ENCODE measurements at regions not wholly inside any gene's neighbourhood (a gene's known extent, or its start where the extent isn't known, plus 50 kb on each side); places are given as distances from the start of the nearest gene placed in this dataset.
"Not testable (repeated sequence)": the region's sequence is repeated elsewhere in the genome, so short reads cannot be mapped to it uniquely, and the experiment has no call there.

- in situ Hi-C loops (cut with HindIII; ENCODE audit: low sequenced_read_pairs) = no loop called here
- no peak for DNase-seq (ENCODE audit: low spot score)
Observed at GRCh38 chr6:78538002-78538401, 329.3 kb upstream of the IRAK1BP1 start.

DNA sequence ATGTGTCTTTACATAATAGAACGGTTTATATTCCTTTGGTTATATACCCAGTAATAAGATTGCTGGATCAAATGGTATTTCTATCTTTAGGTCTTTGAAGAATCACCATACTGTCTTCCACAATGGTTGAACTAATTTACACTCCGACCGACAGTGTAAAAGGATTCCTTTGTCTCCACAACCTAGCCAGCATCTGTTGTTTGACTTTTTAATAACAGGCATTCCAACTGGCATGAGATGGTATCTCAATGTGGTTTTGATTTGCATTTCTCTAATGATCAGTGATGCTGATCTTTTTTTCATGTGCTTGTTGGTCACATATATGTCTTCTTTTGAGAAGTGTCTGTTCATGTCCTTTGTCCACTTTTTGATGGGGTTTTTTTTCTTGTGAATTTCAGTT is 319.7 kb upstream of the IRAK1BP1 start:
- in situ Hi-C loops (cut with HindIII; ENCODE audit: low sequenced_read_pairs); DNase-seq (ENCODE audit: low spot score): not testable (repeated sequence)

DNA sequence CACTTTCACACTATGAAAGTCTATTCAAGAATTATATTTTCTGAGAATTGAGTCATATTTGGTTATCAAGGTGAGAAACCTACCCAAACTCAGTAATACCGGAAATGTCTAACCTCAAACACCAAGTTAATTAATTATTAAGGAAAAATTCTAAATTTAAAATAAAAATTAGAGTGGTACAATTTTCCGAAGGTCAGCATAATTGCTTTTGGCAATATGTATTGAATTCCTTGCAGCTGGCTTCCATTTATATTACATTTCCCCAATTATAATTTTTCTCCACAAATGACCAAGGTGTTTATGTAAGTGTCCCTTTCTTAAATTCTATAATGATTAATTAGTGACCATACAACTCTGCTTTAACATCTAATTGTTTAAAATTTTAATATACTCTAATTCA is 316.0 kb upstream of the IRAK1BP1 start:
- in situ Hi-C loops (cut with HindIII; ENCODE audit: low sequenced_read_pairs) = no loop called here
- no peak for DNase-seq (ENCODE audit: low spot score)

- in situ Hi-C loops (cut with HindIII; ENCODE audit: low sequenced_read_pairs) = no loop called here
Observed at GRCh38 chr6:78552435-78552834, 314.9 kb upstream of the IRAK1BP1 start.

DNA sequence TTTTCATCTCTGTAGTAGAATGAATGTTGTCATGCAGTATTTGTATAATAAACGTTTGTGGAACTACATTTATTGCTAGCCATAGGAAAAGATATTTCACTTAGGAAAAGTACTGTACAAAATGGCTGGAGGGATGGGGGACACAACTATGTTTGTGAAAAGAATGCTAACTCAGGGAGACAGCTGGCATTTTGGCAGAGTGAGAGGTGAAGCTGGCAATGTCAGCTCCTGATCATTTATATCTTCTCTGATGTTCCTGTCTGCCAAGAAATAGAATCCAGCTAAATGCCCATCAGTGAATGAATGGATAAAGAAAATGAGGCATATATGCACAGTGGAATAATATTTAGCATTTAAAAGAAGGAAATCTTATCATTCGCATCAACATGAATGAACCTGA is 313.0 kb upstream of the IRAK1BP1 start:
- DNase-seq (ENCODE audit: low spot score) = no peak
- in situ Hi-C loops (cut with HindIII; ENCODE audit: low sequenced_read_pairs) = no loop called here

More at GRCh38 chr6:78552435-78552834, 314.9 kb upstream of the IRAK1BP1 start:
- no peak for DNase-seq (ENCODE audit: low spot score)

DNA sequence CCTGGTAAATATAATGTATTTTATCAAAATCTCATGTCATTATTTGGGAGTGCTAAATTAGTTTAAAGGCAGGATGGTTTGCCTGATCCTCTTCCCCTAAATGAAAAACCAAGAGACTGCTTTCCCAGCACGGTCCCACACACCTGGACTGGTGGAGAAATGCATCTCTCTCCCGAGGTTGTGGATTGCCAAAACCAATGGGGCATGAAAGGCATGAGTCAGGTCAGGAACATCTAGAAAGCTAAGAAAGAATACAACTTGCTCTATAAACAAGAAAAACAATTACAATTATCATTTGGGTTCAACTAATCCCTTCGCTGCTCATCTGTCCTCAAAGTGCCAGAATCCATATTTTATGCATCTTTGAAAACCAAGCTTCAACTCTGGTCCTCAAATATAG is 308.3 kb upstream of the IRAK1BP1 start:
- in situ Hi-C loops (cut with HindIII; ENCODE audit: low sequenced_read_pairs) = no loop called here
- no peak for DNase-seq (ENCODE audit: low spot score)

GRCh38 chr6:78561015-78561414 is 306.3 kb upstream of the IRAK1BP1 start:
- no peak for DNase-seq (ENCODE audit: low spot score)
- in situ Hi-C loops (cut with HindIII; ENCODE audit: low sequenced_read_pairs) = no loop called here

DNA sequence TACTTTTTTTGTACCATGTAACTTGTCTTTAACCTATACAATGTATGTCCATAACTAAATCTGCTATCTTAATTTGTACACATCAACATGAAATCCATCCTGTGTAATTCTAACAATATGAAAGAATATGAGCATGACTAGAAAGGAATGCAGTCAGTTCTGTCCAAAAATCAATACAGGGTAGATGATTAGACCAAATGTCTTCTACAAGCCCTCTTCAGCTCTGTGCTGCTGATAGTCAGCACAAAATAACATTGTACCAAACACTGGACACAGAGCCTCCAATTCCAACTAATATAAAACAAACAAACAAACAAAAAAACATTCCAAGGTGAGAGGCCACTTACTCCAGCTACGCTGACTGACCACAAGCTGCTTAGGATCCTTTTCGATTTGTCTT is 301.4 kb upstream of the IRAK1BP1 start:
- in situ Hi-C loops (cut with HindIII; ENCODE audit: low sequenced_read_pairs) = no loop called here
- DNase-seq (ENCODE audit: low spot score) = no peak

DNA sequence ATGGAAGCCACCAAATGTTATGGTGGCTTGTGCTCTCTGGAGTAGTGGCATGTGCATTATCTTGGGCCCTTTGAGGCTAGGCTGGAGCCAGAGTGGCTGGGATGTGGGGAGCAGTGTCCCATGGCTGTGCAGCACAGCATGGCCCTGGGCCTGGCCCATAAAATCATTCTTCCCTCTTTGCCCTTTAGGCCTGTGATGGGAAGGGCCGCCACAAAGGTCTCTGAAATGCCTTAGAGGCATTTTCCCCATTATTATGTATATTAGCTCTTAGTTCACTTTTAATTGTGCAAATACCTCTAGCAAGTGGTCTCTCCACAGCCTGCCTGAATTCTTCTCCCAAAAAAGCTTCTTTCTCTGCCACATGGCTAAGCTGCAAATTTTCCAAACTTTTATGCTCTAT is 297.3 kb upstream of the IRAK1BP1 start:
- in situ Hi-C loops (cut with HindIII; ENCODE audit: low sequenced_read_pairs) = no loop called here
- no peak for DNase-seq (ENCODE audit: low spot score)

GRCh38 chr6:78577585-78577984 is 289.8 kb upstream of the IRAK1BP1 start:
- DNase-seq (ENCODE audit: low spot score) = no peak
- in situ Hi-C loops (cut with HindIII; ENCODE audit: low sequenced_read_pairs) = no loop called here

DNA sequence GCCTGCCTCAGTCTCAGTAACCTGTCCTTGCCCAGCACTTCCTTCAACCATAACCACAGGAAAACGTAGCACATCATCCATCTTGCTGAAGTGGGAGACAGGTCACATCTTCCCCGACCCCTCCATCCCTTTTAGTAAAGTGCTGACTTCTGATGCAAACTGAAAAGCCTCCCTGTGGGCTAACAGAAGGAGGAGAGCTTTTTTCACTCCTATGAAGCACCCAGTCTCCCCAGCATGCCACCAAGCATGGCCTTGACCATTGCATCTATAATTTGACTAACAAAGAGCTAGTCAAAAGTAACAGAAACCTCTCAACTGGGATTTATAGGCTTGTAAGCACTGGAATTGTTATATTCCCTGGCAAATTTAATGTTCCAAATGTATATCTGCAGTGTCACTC is 288.9 kb upstream of the IRAK1BP1 start:
- in situ Hi-C loops (cut with HindIII; ENCODE audit: low sequenced_read_pairs) = no loop called here
- no peak for DNase-seq (ENCODE audit: low spot score)

- in situ Hi-C loops (cut with HindIII; ENCODE audit: low sequenced_read_pairs) = no loop called here
- DNase-seq (ENCODE audit: low spot score) = no peak
Observed at GRCh38 chr6:78580923-78581322, 286.4 kb upstream of the IRAK1BP1 start.

DNA sequence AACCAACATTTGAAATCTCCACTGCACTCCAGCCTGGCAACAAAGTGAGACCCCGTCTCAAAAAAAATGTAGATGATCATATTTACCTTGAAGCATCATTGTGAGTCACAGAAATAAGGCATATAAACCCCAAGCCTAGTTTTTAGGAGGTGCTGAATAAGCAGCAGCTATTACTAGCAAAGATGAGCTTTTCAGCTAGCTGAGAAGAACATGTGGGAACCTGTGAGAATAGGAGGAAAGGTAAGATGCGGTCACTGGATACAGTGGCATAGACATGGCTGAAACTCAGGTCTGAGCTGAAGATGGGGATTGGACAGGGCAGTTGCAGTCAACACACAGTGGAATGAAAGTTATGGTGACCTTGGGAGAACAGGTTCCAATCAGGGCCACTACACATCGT is 284.3 kb upstream of the IRAK1BP1 start:
- in situ Hi-C loops (cut with HindIII; ENCODE audit: low sequenced_read_pairs) = no loop called here

GRCh38 chr6:78589436-78589835 is 277.9 kb upstream of the IRAK1BP1 start:
- in situ Hi-C loops (cut with HindIII; ENCODE audit: low sequenced_read_pairs) = no loop called here

More for the DNA sequence above, 284.3 kb upstream of the IRAK1BP1 start:
- DNase-seq (ENCODE audit: low spot score) = no peak

DNA sequence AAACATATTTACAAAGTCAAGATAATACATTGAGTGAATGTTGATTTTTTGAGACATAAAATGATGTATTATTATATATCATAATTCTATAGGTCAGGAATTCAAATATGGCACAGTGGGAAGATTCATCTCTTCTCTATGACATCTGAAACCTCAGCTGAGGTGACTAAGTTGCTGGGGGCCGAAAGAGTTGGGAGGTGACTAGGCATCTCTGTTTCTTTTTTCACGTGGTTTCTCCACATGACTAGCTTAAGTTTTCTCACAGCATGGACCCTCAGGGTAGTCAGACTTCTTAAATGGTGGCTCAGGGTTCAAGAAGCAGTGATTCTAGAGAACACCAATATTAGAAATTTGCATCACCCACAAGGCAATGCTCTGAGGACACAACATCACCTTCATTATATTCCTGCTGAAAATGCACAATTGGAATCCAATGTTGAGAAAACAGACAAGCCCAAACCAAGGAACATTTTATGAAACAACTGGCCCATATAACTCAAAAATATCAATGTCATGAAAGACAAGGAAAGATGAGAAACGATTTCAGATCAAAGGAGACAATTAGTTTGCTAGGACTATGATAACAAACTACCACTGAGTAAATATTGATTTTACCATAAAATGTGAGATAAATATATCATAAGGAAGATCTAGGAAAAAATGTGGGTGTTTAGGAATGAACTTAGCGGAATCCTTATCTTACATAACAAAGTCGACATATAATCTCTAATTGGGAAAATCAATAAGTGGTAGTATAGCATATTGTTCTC is 273.3 kb upstream of the IRAK1BP1 start:
- no peak for DNase-seq (ENCODE audit: low spot score)
- in situ Hi-C loops (cut with HindIII; ENCODE audit: low sequenced_read_pairs) = no loop called here

More at GRCh38 chr6:78589436-78589835, 277.9 kb upstream of the IRAK1BP1 start:
- DNase-seq (ENCODE audit: low spot score) = no peak

DNA sequence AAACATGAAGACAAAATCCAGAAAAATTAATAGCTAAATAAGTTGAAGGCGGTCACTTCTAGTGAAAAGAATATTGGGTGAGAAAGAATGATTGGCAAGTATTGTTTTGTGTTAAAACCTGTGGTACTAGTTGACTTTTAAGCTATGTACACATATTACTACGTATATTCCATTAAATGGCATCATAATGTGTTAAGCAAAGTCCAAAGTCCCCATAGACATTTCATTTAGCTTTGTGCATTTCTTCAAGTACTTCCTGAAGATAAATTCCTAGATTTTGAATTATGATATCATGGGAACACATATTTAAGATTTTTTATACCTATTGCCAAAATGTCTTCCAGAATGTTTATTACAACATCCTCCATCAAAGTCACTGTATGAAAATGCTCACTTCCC is 272.7 kb upstream of the IRAK1BP1 start:
- in situ Hi-C loops (cut with HindIII; ENCODE audit: low sequenced_read_pairs) = no loop called here
- no peak for DNase-seq (ENCODE audit: low spot score)

DNA sequence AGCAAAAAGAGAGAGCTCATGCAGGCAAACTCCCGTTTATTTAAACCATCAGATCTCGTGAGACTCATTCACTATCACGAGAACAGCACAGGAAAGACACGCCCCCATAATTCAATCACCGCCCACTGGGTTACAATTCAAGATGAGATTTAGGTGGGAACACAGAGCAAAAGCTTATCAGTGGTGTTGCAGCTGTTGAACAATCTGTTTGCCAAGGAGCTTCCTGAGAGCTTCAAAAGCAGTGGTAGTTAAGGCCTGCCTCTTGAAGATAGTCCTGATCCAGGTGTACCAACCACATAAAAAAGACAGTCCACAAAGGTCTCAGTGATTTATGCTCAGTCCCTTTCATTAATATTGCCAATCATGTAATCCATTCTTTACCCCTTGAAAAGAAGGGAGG is 269.4 kb upstream of the IRAK1BP1 start:
- no peak for DNase-seq (ENCODE audit: low spot score)
- in situ Hi-C loops (cut with HindIII; ENCODE audit: low sequenced_read_pairs) = no loop called here

- no peak for DNase-seq (ENCODE audit: low spot score)
- in situ Hi-C loops (cut with HindIII; ENCODE audit: low sequenced_read_pairs) = no loop called here
Observed at GRCh38 chr6:78598966-78599365, 268.4 kb upstream of the IRAK1BP1 start.

DNA sequence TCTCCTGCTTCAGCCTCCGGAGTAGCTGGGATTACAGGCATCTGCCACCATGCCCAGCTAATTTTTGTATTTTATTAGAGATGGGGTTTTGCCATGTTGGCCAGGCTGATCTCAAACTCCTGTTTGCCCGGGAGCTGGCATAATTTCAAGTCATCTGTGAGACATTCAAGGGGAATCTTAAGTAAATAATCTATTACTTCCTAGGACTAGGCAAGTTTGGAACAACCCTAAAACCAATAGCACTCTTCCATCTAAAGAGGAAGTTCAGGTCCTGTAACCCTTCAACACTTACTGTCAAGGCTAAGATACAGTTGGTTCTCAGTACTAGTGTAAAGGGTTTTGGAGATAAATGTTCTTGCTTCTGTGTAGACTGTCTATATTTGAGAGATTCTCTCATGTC is 267.8 kb upstream of the IRAK1BP1 start:
- DNase-seq (ENCODE audit: low spot score) = no peak
- in situ Hi-C loops (cut with HindIII; ENCODE audit: low sequenced_read_pairs) = no loop called here

DNA sequence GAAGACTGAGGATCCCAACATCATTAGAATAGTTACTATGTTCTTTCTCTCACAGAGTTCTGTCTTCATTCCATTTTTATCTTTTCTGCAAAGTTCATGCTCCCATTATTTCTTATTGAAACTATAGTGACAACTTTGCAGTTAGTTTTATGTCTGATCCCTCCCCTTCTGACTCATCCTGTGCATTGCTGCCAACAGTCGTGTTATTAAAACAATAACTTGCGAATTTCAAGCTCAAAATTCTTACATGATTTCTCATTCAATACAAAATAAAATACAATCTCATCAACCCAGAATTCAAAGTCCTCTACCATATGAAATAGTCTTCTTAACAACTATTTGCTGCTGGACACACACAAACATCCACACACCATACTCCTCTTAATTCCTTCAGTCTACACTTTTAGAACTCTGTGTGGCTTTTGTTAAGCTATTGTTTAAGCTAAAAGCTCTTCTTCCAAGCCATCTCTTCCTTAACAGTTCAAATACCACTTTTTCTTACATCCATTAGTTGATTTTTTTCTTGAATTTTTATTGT is 261.4 kb upstream of the IRAK1BP1 start:
- no peak for DNase-seq (ENCODE audit: low spot score)
- in situ Hi-C loops (cut with HindIII; ENCODE audit: low sequenced_read_pairs) = no loop called here

DNA sequence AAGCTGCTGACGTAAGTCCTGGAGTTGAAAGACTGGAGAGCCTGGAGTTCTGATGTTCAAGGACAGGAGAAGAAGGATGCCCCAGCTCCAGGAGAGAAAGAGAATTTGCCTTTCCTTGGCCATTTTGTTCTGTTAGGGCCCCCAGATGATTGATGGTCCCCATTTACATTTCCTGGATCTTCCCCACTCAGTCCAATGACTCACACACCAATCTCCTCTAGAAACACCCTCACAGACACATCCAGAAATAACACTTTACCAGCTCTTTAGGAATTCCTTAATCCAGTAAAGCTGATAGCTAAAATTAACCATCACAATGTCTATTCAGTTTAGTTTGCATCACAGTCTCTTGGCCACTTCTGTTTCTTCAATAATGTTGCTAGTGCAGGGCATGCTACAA is 260.2 kb upstream of the IRAK1BP1 start:
- no peak for DNase-seq (ENCODE audit: low spot score)
- in situ Hi-C loops (cut with HindIII; ENCODE audit: low sequenced_read_pairs) = no loop called here
